GM12878 (cell line): ENCODE measurements at regions not wholly inside any gene's neighbourhood (a gene's known extent, or its start where the extent isn't known, plus 50 kb on each side); places are given as distances from the start of the nearest gene placed in this dataset.

Source experiments
- ATAC-seq: fragments of 200-7000 bp; cut with Tn5 transposase; 3 replicates; pipeline ENCODE4 v1.9.1; 2020; ENCODE audit warnings: mild to moderate bottlenecking, moderate library complexity
- BruUV-seq: library from RNA; stranded (reverse); fragments of 400-500 nt; replicated peaks from 2 replicates; lab custom pipeline; 2021; lab: Mats Ljungman, UMichigan
- CTCF ChIA-PET: fragments of 300-600 bp; sonication (Branson Sonifier 250); formaldehyde crosslinking; extraction: SDS; loops from one replicate; lab custom pipeline; 2021; ENCODE audit warnings: inconsistent platforms; lab: Yijun Ruan, JAX
- POLR2A ChIA-PET: fragments of 350-600 bp; formaldehyde crosslinking; extraction: SDS; loops from one replicate; lab custom pipeline; 2021; ENCODE audit warnings: inconsistent platforms; lab: Charles Lee
- RAD21 ChIA-PET: fragments of 300-600 bp; sonication (Branson Sonifier 250); formaldehyde crosslinking; loops from one replicate; lab custom pipeline; 2023; ENCODE audit warnings: antibody characterized with exemption; ENCODE audit not compliant: unreplicated experiment; lab: Charles Lee
- SMC1A ChIA-PET: fragments of 300-600 bp; sonication (Branson Sonifier 250); formaldehyde crosslinking; loops from one replicate; lab custom pipeline; 2023; ENCODE audit not compliant: unreplicated experiment, uncharacterized antibody; lab: Charles Lee
- DNase-seq: peaks from one replicate; pipeline ENCODE4 v3.0.0-alpha.2; 2011; ENCODE audit warnings: low read depth, low spot score
- FAIRE-seq: peaks from 3 replicates; lab custom pipeline; 2011; peaks lifted over from hg19 to GRCh38; lab: Jason Lieb, UNC
- H2AFZ ChIP-seq: 2 replicates; pipeline ENCODE4 v1.6.0; 2011; ENCODE audit warnings: low read depth, low read length, control low read depth; ENCODE audit not compliant: control insufficient read depth
- H3K27ac ChIP-seq: 2 replicates; pipeline ENCODE4 v1.5.1; 2011; ENCODE audit warnings: control low read depth; ENCODE audit not compliant: control insufficient read depth, insufficient read depth
- H3K27me3 ChIP-seq, 2 experiments: replicated peaks in 1 of 2; 2 replicates each; pipeline versions ENCODE4 v1.6.0 to v1.6.1; 2011; ENCODE audit warnings: low read length in 1 of 2; ENCODE audit not compliant: control insufficient read depth in 2 of 2, insufficient read depth in 2 of 2
- H3K36me3 ChIP-seq, 2 experiments: 2 replicates each; pipeline ENCODE4 v1.5.1; 2011; ENCODE audit warnings: low read length in 1 of 2; ENCODE audit not compliant: control insufficient read depth in 2 of 2, insufficient read depth in 2 of 2
- H3K4me1 ChIP-seq: 2 replicates; pipeline ENCODE4 v1.6.1; 2011; ENCODE audit warnings: mild to moderate bottlenecking, low read length, moderate library complexity, mixed read lengths; ENCODE audit not compliant: control insufficient read depth, insufficient read depth
- H3K4me2 ChIP-seq: 2 replicates; pipeline ENCODE4 v1.6.0; 2011; ENCODE audit warnings: control low read depth; ENCODE audit not compliant: control insufficient read depth, insufficient read depth
- H3K4me3 ChIP-seq: fragments of 200-600 bp; sonication (generic); 2 replicates; pipeline ENCODE4 v1.5.1; 2016
- H3K79me2 ChIP-seq: 2 replicates; pipeline ENCODE4 v1.6.0; 2011; ENCODE audit warnings: low read length; ENCODE audit not compliant: control insufficient read depth, insufficient read depth
- H3K9ac ChIP-seq: 2 replicates; pipeline ENCODE4 v1.8.0; 2011; ENCODE audit warnings: low read length, control low read depth, mixed read lengths; ENCODE audit not compliant: control insufficient read depth, insufficient read depth
- H3K9me3 ChIP-seq: replicated peaks from 3 replicates; pipeline ENCODE4 v1.5.1; 2011; ENCODE audit warnings: mild to moderate bottlenecking, low read length; ENCODE audit not compliant: control insufficient read depth, insufficient read depth
- H4K20me1 ChIP-seq: 2 replicates; pipeline ENCODE4 v1.6.0; 2011; ENCODE audit not compliant: control insufficient read depth, insufficient read depth
- KDM1A ChIP-seq: fragments of 200-600 bp; sonication (generic); IDR thresholded peaks from 2 replicates; pipeline ENCODE4 v1.6.1; 2016; ENCODE audit warnings: borderline replicate concordance
- RAD21 ChIP-seq: IDR thresholded peaks from 2 replicates; pipeline ENCODE4 v1.6.1; 2011; ENCODE audit warnings: mild to moderate bottlenecking, low read depth, low read length, moderate library complexity; ENCODE audit not compliant: insufficient read depth
- SREBF2 ChIP-seq: IDR thresholded peaks from 2 replicates; pipeline ENCODE4 v1.6.1; 2012; ENCODE audit warnings: mild to moderate bottlenecking, low read length
- TBL1XR1 ChIP-seq: IDR thresholded peaks from 2 replicates; pipeline ENCODE4 v1.6.1; 2012; ENCODE audit warnings: low read depth, low read length, improper control_type of control experiment
- YY1 ChIP-seq: IDR thresholded peaks from 2 replicates; pipeline ENCODE4 v1.6.1; 2011; ENCODE audit warnings: low read depth, mild to moderate bottlenecking, low read length
- ZNF24 ChIP-seq: fragments of 450-650 bp; IDR thresholded peaks from 2 replicates; pipeline ENCODE4 v1.6.1; 2017; ENCODE audit warnings: antibody characterized with exemption, mild to moderate bottlenecking
- WGBS: methylation state at CpG from one replicate; pipeline ENCODE4 v1.1.6; 2016; ENCODE audit warnings: low lambda C conversion rate; ENCODE audit not compliant: insufficient replicate concordance, insufficient coverage; ENCODE audit errors: missing lambda C conversion rate; 5-methylcytosine and 5-hydroxymethylcytosine counted together
- in situ Hi-C: fragments of 300-500 bp; cut with MboI; formaldehyde crosslinking; loops from 9 replicates; pipeline ENCODE4 v1.14.3; 2018; ENCODE audit warnings: mixed read lengths
- intact Hi-C: fragments of 100-400 bp; cut with micrococcal nuclease; formaldehyde crosslinking; loops from one replicate; pipeline ENCODE4 v1.14.2; 2022; ENCODE audit not compliant: unreplicated experiment
- TF ChIP-seq, protein P1 (sequence below): IDR thresholded peaks from 2 replicates; pipeline ENCODE4 v1.6.1; 2012; ENCODE audit warnings: low read depth, low read length, improper control_type of control experiment
- TF ChIP-seq, protein P2 (sequence below): fragments of 450-650 bp; formaldehyde crosslinking; IDR thresholded peaks from 2 replicates; pipeline ENCODE4 v1.4.0; 2022; ENCODE audit warnings: mild to moderate bottlenecking, moderate library complexity
- TF ChIP-seq, protein P3 (sequence below): IDR thresholded peaks from 2 replicates; pipeline ENCODE4 v1.6.1; 2011; ENCODE audit warnings: borderline replicate concordance, low read depth, mild to moderate bottlenecking, moderate library complexity, mixed read lengths, low read length; ENCODE audit not compliant: insufficient read depth; ENCODE audit errors: extremely low read length

DNA sequence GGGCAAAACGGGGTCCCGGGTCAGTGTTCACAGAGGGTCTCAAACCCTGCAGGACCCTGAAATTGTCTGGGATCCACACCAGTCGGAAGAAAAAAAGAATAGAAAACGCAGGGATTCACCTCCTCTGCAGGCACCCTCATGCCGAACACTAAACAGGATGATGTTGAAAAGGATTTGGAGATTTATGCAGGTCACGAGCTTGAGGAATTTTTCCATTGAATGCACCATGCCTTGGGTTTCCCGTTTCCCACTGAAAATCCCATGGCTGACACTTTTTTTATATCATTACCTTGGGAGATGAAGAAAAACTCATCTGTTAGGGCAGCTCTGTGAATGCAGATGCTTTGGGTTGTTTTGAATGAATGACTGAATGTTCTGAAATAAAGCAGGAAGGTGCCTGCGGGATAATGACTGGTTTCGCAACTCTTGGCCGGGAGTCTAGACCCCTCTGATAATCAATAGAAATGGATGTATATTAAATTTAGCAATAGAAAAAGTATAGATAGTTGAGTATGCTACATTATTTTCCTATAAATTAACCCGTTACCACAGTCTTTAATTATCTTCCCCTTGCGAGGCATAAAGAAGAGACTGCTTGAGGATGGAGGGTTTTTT, 147.5 kb upstream of the AFDN start:
- TF ChIP-seq, protein P1, sequence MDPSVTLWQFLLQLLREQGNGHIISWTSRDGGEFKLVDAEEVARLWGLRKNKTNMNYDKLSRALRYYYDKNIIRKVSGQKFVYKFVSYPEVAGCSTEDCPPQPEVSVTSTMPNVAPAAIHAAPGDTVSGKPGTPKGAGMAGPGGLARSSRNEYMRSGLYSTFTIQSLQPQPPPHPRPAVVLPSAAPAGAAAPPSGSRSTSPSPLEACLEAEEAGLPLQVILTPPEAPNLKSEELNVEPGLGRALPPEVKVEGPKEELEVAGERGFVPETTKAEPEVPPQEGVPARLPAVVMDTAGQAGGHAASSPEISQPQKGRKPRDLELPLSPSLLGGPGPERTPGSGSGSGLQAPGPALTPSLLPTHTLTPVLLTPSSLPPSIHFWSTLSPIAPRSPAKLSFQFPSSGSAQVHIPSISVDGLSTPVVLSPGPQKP, result no peak
- TF ChIP-seq SREBF2 (no peak), ZNF24 (no peak), KDM1A (no peak), RAD21 (no peak), TBL1XR1 (no peak), YY1 (no peak)
- TF ChIP-seq, protein P2, sequence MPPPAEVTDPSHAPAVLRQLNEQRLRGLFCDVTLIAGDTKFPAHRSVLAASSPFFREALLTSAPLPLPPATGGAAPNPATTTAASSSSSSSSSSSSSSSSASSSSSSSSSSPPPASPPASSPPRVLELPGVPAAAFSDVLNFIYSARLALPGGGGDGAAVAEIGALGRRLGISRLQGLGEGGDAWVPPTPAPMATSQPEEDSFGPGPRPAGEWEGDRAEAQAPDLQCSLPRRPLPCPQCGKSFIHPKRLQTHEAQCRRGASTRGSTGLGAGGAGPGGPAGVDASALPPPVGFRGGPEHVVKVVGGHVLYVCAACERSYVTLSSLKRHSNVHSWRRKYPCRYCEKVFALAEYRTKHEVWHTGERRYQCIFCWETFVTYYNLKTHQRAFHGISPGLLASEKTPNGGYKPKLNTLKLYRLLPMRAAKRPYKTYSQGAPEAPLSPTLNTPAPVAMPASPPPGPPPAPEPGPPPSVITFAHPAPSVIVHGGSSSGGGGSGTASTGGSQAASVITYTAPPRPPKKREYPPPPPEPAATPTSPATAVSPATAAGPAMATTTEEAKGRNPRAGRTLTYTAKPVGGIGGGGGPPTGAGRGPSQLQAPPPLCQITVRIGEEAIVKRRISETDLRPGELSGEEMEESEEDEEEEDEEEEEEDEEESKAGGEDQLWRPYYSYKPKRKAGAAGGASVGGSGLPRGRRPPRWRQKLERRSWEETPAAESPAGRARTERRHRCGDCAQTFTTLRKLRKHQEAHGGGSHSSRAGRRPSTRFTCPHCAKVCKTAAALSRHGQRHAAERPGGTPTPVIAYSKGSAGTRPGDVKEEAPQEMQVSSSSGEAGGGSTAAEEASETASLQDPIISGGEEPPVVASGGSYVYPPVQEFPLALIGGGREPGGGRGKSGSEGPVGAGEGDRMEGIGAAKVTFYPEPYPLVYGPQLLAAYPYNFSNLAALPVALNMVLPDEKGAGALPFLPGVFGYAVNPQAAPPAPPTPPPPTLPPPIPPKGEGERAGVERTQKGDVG (CRISPR knock-in tag), result no peak
- TF ChIP-seq, protein P3, sequence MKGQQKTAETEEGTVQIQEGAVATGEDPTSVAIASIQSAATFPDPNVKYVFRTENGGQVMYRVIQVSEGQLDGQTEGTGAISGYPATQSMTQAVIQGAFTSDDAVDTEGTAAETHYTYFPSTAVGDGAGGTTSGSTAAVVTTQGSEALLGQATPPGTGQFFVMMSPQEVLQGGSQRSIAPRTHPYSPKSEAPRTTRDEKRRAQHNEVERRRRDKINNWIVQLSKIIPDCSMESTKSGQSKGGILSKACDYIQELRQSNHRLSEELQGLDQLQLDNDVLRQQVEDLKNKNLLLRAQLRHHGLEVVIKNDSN, result no peak
- no peak overlapping the region for H3K9ac ChIP-seq
- H3K4me2 ChIP-seq, result no peak overlapping the region
- H3K4me1 ChIP-seq, result no peaks in the 10 kb centered on the region
- FAIRE-seq, result no peak
- no peaks in the 10 kb centered on the region for H3K36me3 ChIP-seq
- ChIA-PET SMC1A (no interaction called here), CTCF (no interaction called here), POLR2A (no interaction called here), RAD21 (no interaction called here)
- no peak overlapping the region for H2AFZ ChIP-seq
- no peak overlapping the region for H3K27ac ChIP-seq
- ATAC-seq, result no peak
- DNase-seq, result no peak
- H3K4me3 ChIP-seq, result no peak overlapping the region
- H4K20me1 ChIP-seq, result no peaks in the 10 kb centered on the region; the same call in 1 of the 2 replicates
- no peaks in the 10 kb centered on the region; the same call in 2 of the 3 replicates for H3K9me3 ChIP-seq
- H3K27me3 ChIP-seq, result peaks cover 4 to 16% of the 10 kb centered on the region in 2 experiments
- no TSS peak for BruUV-seq
- intact Hi-C loops, result no loop called here
- 21% methylated on average over 12 of the region's 12 CpGs for WGBS
- no peaks in the 10 kb centered on the region for H3K79me2 ChIP-seq
- in situ Hi-C loops, result no loop called here
